ENCODE measurements at regions not wholly inside any gene's neighbourhood (a gene's known extent, or its start where the extent isn't known, plus 50 kb on each side); places are given as distances from the start of the nearest gene placed in this dataset.

- TF ChIP-seq CTCF (IDR thresholded peaks at IDR 0.05), result no peak
- Histone ChIP-seq H3K4me1 (peaks cover 0 to 18% (median 0%) of the 10 kb centered on the region in 4 donors), H3K9me3 (no peaks in the 10 kb centered on the region), H3K4me3 (no peak overlapping the region), H3K27ac (no peak overlapping the region), H3K36me3 (no peaks in the 10 kb centered on the region), H3K27me3 (no peaks in the 10 kb centered on the region)
- no peak for DNase-seq
- intact Hi-C loops (cut with DNase I; ENCODE audit: low total_unique reads), result no loop called here
These were observed 130.0 kb upstream of the MAOA start for GRCh38 chrX:43525901-43526610.

DNA sequence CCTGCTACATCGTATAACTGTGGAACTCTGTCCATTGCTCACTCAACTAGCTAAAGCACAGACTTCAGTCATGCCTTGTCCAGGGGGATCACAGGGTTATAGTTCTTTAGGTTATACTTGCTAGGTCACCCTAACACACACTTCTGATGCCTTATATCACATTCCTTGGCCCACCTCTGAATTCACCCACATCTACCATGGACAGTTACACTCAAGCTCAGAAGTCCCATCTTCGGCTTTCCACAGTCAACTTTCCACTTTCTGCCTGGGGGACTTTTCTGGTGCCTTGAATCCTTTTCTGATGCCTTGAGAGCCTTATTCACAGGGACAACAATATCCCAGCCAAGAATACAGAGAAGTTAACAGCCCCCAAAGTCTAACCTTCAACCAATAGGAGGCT is 129.2 kb upstream of the MAOA start:
- H3K4me3 ChIP-seq, result no peak overlapping the region
- no peaks in the 10 kb centered on the region for H3K27me3 ChIP-seq
- intact Hi-C loops (cut with DNase I; ENCODE audit: low total_unique reads), result no loop called here
- DNase-seq, result no peak
- H3K27ac ChIP-seq, result no peak overlapping the region
- peaks cover 0 to 18% (median 0%) of the 10 kb centered on the region in 4 donors for H3K4me1 ChIP-seq
- no peaks in the 10 kb centered on the region for H3K36me3 ChIP-seq
- H3K9me3 ChIP-seq, result no peaks in the 10 kb centered on the region
- TF ChIP-seq CTCF (IDR thresholded peaks at IDR 0.05), result no peak

DNA sequence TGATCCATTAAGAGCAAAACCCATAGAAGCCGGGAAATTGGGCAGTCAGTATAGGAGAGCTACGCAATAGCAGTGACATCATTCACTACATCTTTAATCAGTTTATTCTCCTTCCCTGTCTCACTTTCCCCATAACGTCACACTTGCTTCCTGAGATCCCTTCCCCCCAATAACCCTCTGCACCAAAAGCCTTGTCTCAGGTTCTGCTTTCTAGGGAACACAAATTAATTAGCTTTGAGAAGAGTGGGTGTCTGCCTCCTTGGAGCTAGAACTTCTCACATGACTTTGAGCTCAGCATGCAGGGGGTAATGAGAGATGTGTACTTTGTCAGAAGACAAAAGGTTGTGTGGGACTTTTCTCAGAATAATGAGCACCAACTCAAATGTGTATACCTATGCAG is 128.3 kb upstream of the MAOA start:
- no peaks in the 10 kb centered on the region for H3K9me3 ChIP-seq
- H3K4me3 ChIP-seq, result no peak overlapping the region
- H3K36me3 ChIP-seq, result no peaks in the 10 kb centered on the region
- H3K27me3 ChIP-seq, result no peaks in the 10 kb centered on the region
- intact Hi-C loops (cut with DNase I; ENCODE audit: low total_unique reads), result no loop called here
- TF ChIP-seq CTCF (IDR thresholded peaks at IDR 0.05), result no peak
- H3K4me1 ChIP-seq, result peaks cover 0 to 18% (median 0%) of the 10 kb centered on the region in 4 donors
- H3K27ac ChIP-seq, result no peak overlapping the region
- DNase-seq, result no peak

DNA sequence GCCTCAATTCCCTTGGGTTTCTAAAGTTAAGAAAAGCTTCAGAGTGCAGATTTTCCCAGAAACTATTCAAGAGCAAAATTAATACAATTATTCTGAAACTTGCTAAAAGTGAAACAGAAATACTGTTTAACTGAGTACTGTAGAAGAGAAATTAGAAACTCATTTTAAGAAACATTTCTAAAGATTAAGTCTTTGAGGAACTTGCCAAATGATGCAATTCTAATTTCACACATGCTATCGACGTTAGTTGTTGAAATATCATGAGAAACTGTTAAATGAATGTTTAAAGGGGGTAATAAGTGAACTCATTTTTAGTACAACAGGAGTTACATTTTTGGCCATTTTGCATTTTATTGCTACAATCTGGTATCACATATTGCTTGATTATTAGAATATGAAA is 125.3 kb upstream of the MAOA start:
- H3K27me3 ChIP-seq, result no peaks in the 10 kb centered on the region
- peaks cover 0 to 8% (median 0%) of the 10 kb centered on the region in 3 donors for H3K9me3 ChIP-seq
- intact Hi-C loops (cut with DNase I; ENCODE audit: low total_unique reads), result no loop called here
- no peak for TF ChIP-seq CTCF (IDR thresholded peaks at IDR 0.05)
- H3K36me3 ChIP-seq, result no peaks in the 10 kb centered on the region
- H3K4me1 ChIP-seq, result peaks cover 0 to 18% (median 0%) of the 10 kb centered on the region in 4 donors
- no peak overlapping the region for H3K27ac ChIP-seq
- DNase-seq, result no peak
- H3K4me3 ChIP-seq, result no peak overlapping the region

DNA sequence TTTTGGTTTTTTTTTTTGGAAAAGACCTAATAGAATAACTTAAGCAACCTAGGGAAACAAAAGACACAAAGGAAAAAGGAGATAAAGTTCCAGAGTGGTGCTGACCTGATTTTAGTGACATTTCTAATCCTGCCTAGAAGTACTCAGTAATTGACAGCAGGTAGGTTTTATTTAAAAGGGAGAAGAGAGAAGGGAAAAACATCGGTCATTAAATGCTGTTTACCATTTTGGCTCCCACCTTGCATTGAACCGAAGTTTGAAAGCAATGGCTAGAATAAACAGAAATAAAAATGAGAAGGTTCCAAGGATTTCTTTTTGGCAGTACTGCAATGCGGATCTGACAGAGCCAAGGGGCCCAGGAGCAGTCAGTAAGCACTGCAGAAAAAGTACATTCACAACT is 115.8 kb upstream of the MAOA start:
- no peak for TF ChIP-seq CTCF (IDR thresholded peaks at IDR 0.05)
- H3K4me1 ChIP-seq, result no peaks in the 10 kb centered on the region
- no peak overlapping the region for H3K27ac ChIP-seq
- no peak for DNase-seq
- intact Hi-C loops (cut with DNase I; ENCODE audit: low total_unique reads), result no loop called here
- H3K9me3 ChIP-seq, result no peaks in the 10 kb centered on the region
- H3K36me3 ChIP-seq, result no peaks in the 10 kb centered on the region
- no peaks in the 10 kb centered on the region for H3K27me3 ChIP-seq
- no peak overlapping the region for H3K4me3 ChIP-seq
